H1 (cell line): ENCODE measurements at regions not wholly inside any gene's neighbourhood (a gene's known extent, or its start where the extent isn't known, plus 50 kb on each side); places are given as distances from the start of the nearest gene placed in this dataset.
"Not testable (repeated sequence)": the region's sequence is repeated elsewhere in the genome, so short reads cannot be mapped to it uniquely, and the experiment has no call there.

Experiments used
- CTCF ChIA-PET: fragments of 300-600 bp; sonication (Branson Sonifier 250); formaldehyde crosslinking; loops from one replicate; lab custom pipeline; 2021; ENCODE audit not compliant: partially characterized antibody; lab: Charles Lee
- POLR2A ChIA-PET: fragments of 300-600 bp; sonication (Branson Sonifier 250); formaldehyde crosslinking; loops from one replicate; lab custom pipeline; 2021; ENCODE audit warnings: inconsistent platforms; ENCODE audit not compliant: partially characterized antibody; lab: Charles Lee
- DNase-seq, 2 experiments: peaks; one replicate each; pipeline versions ENCODE4 v3.0.0 to v3.0.0-alpha.2; 2010 to 2022; ENCODE audit warnings: low spot score in 2 of 2, low read depth in 1 of 2, mixed read lengths in 1 of 2
- FAIRE-seq: peaks from 2 replicates; lab custom pipeline; 2011; peaks lifted over from hg19 to GRCh38; lab: Jason Lieb, UNC
- H2AFZ ChIP-seq: 2 replicates; pipeline ENCODE4 v1.8.1; 2012; ENCODE audit warnings: low read length, inconsistent platforms
- H2AK5ac ChIP-seq: 2 replicates; pipeline ENCODE4 v1.6.1; 2013; ENCODE audit warnings: low read depth, low read length
- H2BK120ac ChIP-seq: replicated peaks from 2 replicates; pipeline ENCODE3; 2013; ENCODE audit warnings: low read depth, low read length, inconsistent platforms
- H2BK12ac ChIP-seq: 2 replicates; pipeline ENCODE4 v1.6.1; 2013; ENCODE audit warnings: low read depth, low read length
- H2BK15ac ChIP-seq: 2 replicates; pipeline ENCODE4 v1.6.1; 2013; ENCODE audit warnings: low read length
- H2BK20ac ChIP-seq: 2 replicates; pipeline ENCODE4 v1.6.1; 2013; ENCODE audit warnings: low read length
- H2BK5ac ChIP-seq: 2 replicates; pipeline ENCODE4 v1.6.1; 2013; ENCODE audit warnings: low read depth, low read length
- H3K14ac ChIP-seq: 2 replicates; pipeline ENCODE4 v1.6.1; 2013; ENCODE audit warnings: inconsistent platforms; ENCODE audit not compliant: insufficient read length
- H3K18ac ChIP-seq: 2 replicates; pipeline ENCODE4 v1.6.1; 2013; ENCODE audit warnings: low read length; ENCODE audit errors: extremely low read depth
- H3K23ac ChIP-seq: 2 replicates; pipeline ENCODE4 v1.6.1; 2013; ENCODE audit warnings: inconsistent platforms; ENCODE audit not compliant: insufficient read length
- H3K23me2 ChIP-seq: 2 replicates; pipeline ENCODE4 v1.6.1; 2013; ENCODE audit warnings: low read depth, low read length
- H3K27ac ChIP-seq: 2 replicates; pipeline ENCODE4 v1.6.1; 2011; ENCODE audit warnings: low read depth, low read length, inconsistent platforms
- H3K27me3 ChIP-seq, 4 experiments: replicated peaks in 1 of 4; 1 replicate in 1 of 4; 2 replicates in 3 of 4; pipeline versions ENCODE4 v1.6.1 to v1.8.1; 2011 to 2013; ENCODE audit warnings: low read length in 3 of 4, mild to moderate bottlenecking in 3 of 4, inconsistent platforms in 2 of 4, mixed read lengths in 2 of 4, moderate library complexity in 1 of 4; ENCODE audit not compliant: control insufficient read depth in 3 of 4, insufficient read depth in 3 of 4; ENCODE audit errors: extremely low read depth in 1 of 4
- H3K36me3 ChIP-seq, 4 experiments: 2 replicates each; pipeline versions ENCODE4 v1.6.1 to v1.8.1; 2011 to 2013; ENCODE audit warnings: mild to moderate bottlenecking in 4 of 4, low read length in 3 of 4, moderate library complexity in 2 of 4, control low read depth in 1 of 4, inconsistent platforms in 1 of 4; ENCODE audit not compliant: insufficient read depth in 4 of 4, control insufficient read depth in 2 of 4
- H3K4ac ChIP-seq: replicated peaks from 2 replicates; pipeline ENCODE3; 2013; ENCODE audit warnings: low read length, low read depth, mixed read lengths, inconsistent platforms; ENCODE audit not compliant: insufficient read length
- H3K4me1 ChIP-seq, 4 experiments: replicated peaks in 1 of 4; 1 replicate in 1 of 4; 2 replicates in 3 of 4; pipeline versions ENCODE4 v1.6.1 to v1.8.1; 2011 to 2013; ENCODE audit warnings: low read length in 3 of 4, inconsistent platforms in 2 of 4, mixed read lengths in 1 of 4; ENCODE audit not compliant: insufficient read depth in 4 of 4, control insufficient read depth in 3 of 4
- H3K4me2 ChIP-seq, 2 experiments: 2 replicates each; pipeline versions ENCODE4 v1.6.1 to v1.8.1; 2011 to 2013; ENCODE audit warnings: low read depth in 2 of 2, low read length in 2 of 2, control low read depth in 1 of 2, inconsistent platforms in 1 of 2, mild to moderate bottlenecking in 1 of 2; ENCODE audit not compliant: insufficient read depth in 1 of 2
- H3K4me3 ChIP-seq, 4 experiments: fragments of 200-600, 300-600 bp in 1 of 4; sonication (generic), shearing (Covaris generic), sonication (Bioruptor Twin) in 1 of 4; 2 replicates each; pipeline versions ENCODE4 v1.5.1 to v1.8.1; 2011 to 2016; ENCODE audit warnings: low read length in 4 of 4, low read depth in 3 of 4, control low read depth in 2 of 4, inconsistent platforms in 2 of 4, mild to moderate bottlenecking in 2 of 4, mixed read lengths in 1 of 4, moderate library complexity in 1 of 4; ENCODE audit not compliant: insufficient read depth in 2 of 4; ENCODE audit errors: extremely low read depth in 1 of 4
- H3K56ac ChIP-seq: replicated peaks from 2 replicates; pipeline ENCODE3; 2013; ENCODE audit warnings: low read depth, mild to moderate bottlenecking, mixed read lengths, low read length, inconsistent platforms; ENCODE audit not compliant: insufficient read length
- H3K79me1 ChIP-seq: 2 replicates; pipeline ENCODE4 v1.6.1; 2013; ENCODE audit warnings: low read depth, low read length, control low read depth
- H3K79me2 ChIP-seq, 2 experiments: 2 replicates each; pipeline versions ENCODE4 v1.6.1 to v1.8.1; 2012 to 2013; ENCODE audit warnings: low read length in 2 of 2, mild to moderate bottlenecking in 2 of 2, inconsistent platforms in 1 of 2; ENCODE audit not compliant: insufficient read depth in 2 of 2, control insufficient read depth in 1 of 2
- H3K9ac ChIP-seq, 4 experiments: replicated peaks in 1 of 4; 1 replicate in 1 of 4; 2 replicates in 3 of 4; pipeline versions ENCODE4 v1.6.1 to v1.8.1; 2011 to 2013; ENCODE audit warnings: low read depth in 3 of 4, low read length in 3 of 4, control low read depth in 2 of 4, mild to moderate bottlenecking in 2 of 4, moderate library complexity in 2 of 4, inconsistent platforms in 1 of 4; ENCODE audit errors: extremely low read depth in 1 of 4
- H3K9me3 ChIP-seq, 2 experiments: 2 replicates each; pipeline versions ENCODE4 v1.6.1 to v1.8.1; 2012 to 2013; ENCODE audit warnings: mild to moderate bottlenecking in 2 of 2, moderate library complexity in 2 of 2, control low read depth in 1 of 2, inconsistent platforms in 1 of 2, low read depth in 1 of 2, low read length in 1 of 2, mixed read lengths in 1 of 2; ENCODE audit not compliant: insufficient read depth in 2 of 2
- H4K20me1 ChIP-seq, 2 experiments: replicated peaks in 1 of 2; 2 replicates each; pipeline versions ENCODE3 to v1.8.1; 2011 to 2013; ENCODE audit warnings: inconsistent platforms in 2 of 2, low read length in 2 of 2, mild to moderate bottlenecking in 1 of 2; ENCODE audit not compliant: insufficient read depth in 2 of 2, control insufficient read depth in 1 of 2
- H4K5ac ChIP-seq: 2 replicates; pipeline ENCODE4 v1.6.1; 2013; ENCODE audit warnings: low read length, low read depth, mixed read lengths, inconsistent platforms; ENCODE audit not compliant: insufficient read length
- H4K8ac ChIP-seq: 2 replicates; pipeline ENCODE4 v1.8.0; 2013; ENCODE audit warnings: mild to moderate bottlenecking, moderate library complexity, low read length, inconsistent platforms; ENCODE audit not compliant: insufficient read depth; ENCODE audit errors: extremely low read depth
- H4K91ac ChIP-seq: replicated peaks from 2 replicates; pipeline ENCODE3; 2013; ENCODE audit warnings: low read length, mixed read lengths, inconsistent platforms; ENCODE audit not compliant: insufficient read length
- WGBS, 2 experiments: shearing (Covaris generic) in 1 of 2; methylation state at CpG; one replicate each; pipeline versions ENCODE4 v1.1.6 to v1.1.7; 2013 to 2015; ENCODE audit warnings: low lambda C conversion rate in 2 of 2, mixed read lengths in 2 of 2, inconsistent platforms in 1 of 2, low coverage in 1 of 2, missing lambda C conversion rate in 1 of 2; ENCODE audit not compliant: insufficient replicate concordance in 2 of 2, insufficient coverage in 1 of 2, insufficient read length in 1 of 2; ENCODE audit errors: extremely low coverage in 1 of 2, missing lambda C conversion rate in 1 of 2; 5-methylcytosine and 5-hydroxymethylcytosine counted together
- TF ChIP-seq, protein P1 (sequence below), 3 experiments: IDR thresholded peaks; 1 replicate in 2 of 3; 2 replicates in 1 of 3; pipeline versions ENCODE4 v1.5.1 to v1.6.1; 2011; ENCODE audit warnings: low read length in 3 of 3, mild to moderate bottlenecking in 3 of 3, inconsistent platforms in 2 of 3, low read depth in 1 of 3, moderate library complexity in 1 of 3; ENCODE audit not compliant: insufficient read depth in 1 of 3; ENCODE audit errors: control extremely low read depth in 1 of 3

DNA sequence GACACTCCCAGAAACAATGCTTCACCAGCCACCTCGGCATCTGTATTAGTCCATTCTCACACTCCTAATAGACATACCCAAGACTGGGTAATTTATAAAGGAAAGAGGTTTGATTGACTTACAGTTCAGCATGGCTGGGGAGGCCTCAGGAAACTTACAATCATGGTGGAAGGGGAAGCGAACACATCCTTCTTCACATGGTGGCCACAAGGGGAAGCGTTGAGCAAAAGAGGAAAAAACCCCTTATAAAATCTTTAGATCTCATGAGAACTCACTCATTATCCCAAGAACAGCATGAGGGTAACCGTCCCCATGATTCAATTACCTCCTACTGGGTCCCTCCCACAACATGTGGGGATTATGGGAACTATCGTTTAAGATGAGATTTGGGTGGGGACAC is 140.9 kb downstream of the LIG4 start:
- H3K4me3 ChIP-seq, H4K20me1 ChIP-seq, H4K8ac ChIP-seq, POLR2A ChIA-PET, H2BK15ac ChIP-seq, H4K5ac ChIP-seq, H3K23ac ChIP-seq, H3K79me1 ChIP-seq, DNase-seq, H3K14ac ChIP-seq, H2BK120ac ChIP-seq, H3K36me3 ChIP-seq, H3K9ac ChIP-seq, H3K27me3 ChIP-seq, H3K56ac ChIP-seq, H3K9me3 ChIP-seq, H3K4me1 ChIP-seq, H3K18ac ChIP-seq, H3K79me2 ChIP-seq, H3K4ac ChIP-seq, H3K27ac ChIP-seq, H2AK5ac ChIP-seq, H3K4me2 ChIP-seq, H2BK5ac ChIP-seq, H3K23me2 ChIP-seq, H4K91ac ChIP-seq, H2BK20ac ChIP-seq, FAIRE-seq, H2BK12ac ChIP-seq: not testable (repeated sequence)
- H2AFZ ChIP-seq = peak overlapping the region; percentile 70; the same call in 1 of the 2 replicates
- CTCF ChIA-PET = interaction anchor here (0.7 to 1.2 kb wide), 2 partner anchors 11 to 14 kb away, joined by 3 to 5 read pairs; no protein-coding TSS in a partner anchor
- TF ChIP-seq, protein P1, sequence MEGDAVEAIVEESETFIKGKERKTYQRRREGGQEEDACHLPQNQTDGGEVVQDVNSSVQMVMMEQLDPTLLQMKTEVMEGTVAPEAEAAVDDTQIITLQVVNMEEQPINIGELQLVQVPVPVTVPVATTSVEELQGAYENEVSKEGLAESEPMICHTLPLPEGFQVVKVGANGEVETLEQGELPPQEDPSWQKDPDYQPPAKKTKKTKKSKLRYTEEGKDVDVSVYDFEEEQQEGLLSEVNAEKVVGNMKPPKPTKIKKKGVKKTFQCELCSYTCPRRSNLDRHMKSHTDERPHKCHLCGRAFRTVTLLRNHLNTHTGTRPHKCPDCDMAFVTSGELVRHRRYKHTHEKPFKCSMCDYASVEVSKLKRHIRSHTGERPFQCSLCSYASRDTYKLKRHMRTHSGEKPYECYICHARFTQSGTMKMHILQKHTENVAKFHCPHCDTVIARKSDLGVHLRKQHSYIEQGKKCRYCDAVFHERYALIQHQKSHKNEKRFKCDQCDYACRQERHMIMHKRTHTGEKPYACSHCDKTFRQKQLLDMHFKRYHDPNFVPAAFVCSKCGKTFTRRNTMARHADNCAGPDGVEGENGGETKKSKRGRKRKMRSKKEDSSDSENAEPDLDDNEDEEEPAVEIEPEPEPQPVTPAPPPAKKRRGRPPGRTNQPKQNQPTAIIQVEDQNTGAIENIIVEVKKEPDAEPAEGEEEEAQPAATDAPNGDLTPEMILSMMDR (IDR thresholded peaks at IDR 0.05; ENCODE audit: control extremely low read depth in 1 of 3, insufficient read depth in 1 of 3, low read depth in 1 of 3, low read length in 3 of 3) = peak in 1 of 3 experiments; percentile 26; a peak in 1 of 4 replicates
- WGBS, 2 experiments = 50% methylated on average over 4 of the region's 5 CpGs; no CpG with 5 or more reads in 1 of the 2 experiments
